Skeletal muscle cell (primary cell): ENCODE measurements at regions not wholly inside any gene's neighbourhood (a gene's known extent, or its start where the extent isn't known, plus 50 kb on each side); places are given as distances from the start of the nearest gene placed in this dataset.
"Not testable (repeated sequence)": the region's sequence is repeated elsewhere in the genome, so short reads cannot be mapped to it uniquely, and the experiment has no call there.

ENCODE experiments used
- DNase-seq: peaks from one replicate; pipeline ENCODE4 v3.0.0-alpha.2; 2010; ENCODE audit warnings: low read depth
- H3K4me3 ChIP-seq: 2 replicates; pipeline ENCODE4 v1.5.1; 2011; ENCODE audit warnings: low read depth, mild to moderate bottlenecking, control low read depth, low read length, moderate library complexity

DNA sequence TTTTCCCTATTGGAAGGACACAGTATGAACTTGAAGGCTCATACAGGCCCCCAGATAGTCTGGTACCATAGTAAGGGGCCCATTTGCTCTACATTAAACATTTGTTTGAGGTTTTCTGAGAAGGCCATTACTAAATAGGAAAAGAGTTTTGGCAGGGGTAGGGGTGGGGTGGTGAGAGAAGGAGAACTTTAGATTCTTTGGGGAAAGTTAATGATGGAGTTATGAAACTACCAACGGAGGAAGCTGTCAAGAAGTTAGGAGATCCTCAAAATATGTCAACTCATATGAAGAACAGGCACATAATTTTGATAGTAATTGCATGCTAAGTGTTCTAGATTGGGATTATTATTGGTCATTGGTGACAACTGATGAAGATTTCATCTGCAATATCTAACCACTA is 114.7 kb downstream of the TAF11L14 start:
- H3K4me3 ChIP-seq, result no peak overlapping the region
- no peak for DNase-seq

DNA sequence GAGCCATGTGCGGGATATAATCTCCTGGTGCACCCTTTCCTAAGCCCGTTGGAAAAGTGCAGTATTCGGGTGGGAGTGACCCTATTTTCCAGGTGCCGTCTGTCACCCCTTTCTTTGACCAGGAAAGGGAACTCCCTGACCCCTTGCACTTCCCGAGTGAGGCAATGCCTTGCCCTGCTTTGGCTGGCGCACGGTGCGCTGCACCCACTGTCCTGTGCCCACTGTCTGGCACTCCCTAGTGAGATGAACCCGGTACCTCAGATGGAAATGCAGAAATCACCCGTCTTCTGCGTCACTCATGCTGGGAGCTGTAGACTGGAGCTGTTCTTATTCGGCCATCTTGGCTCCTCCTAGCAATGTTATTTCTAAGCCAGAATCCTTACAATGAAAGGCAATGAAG is 121.1 kb downstream of the TAF11L14 start:
- DNase-seq, H3K4me3 ChIP-seq: not testable (repeated sequence)

DNA sequence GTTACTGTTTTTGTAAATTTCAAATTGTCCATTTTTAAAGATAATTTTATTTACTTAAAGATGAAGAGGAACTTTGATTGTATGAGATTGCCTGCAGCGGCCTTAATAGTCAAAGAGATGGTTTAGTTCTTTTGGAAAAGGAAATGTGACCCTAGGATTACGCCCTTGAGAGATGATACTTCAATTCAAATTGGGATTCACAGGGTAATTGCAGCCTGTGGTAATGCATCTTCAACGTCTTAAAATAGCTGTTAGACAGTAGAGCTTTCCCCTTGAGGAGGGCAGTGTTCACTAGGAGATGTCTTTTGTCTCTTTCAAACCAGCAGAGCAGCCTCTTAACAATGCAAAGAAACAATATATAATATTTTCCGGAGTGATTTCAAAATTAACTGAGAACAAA is 127.1 kb downstream of the TAF11L14 start:
- no peak overlapping the region for H3K4me3 ChIP-seq
- no peak for DNase-seq

DNA sequence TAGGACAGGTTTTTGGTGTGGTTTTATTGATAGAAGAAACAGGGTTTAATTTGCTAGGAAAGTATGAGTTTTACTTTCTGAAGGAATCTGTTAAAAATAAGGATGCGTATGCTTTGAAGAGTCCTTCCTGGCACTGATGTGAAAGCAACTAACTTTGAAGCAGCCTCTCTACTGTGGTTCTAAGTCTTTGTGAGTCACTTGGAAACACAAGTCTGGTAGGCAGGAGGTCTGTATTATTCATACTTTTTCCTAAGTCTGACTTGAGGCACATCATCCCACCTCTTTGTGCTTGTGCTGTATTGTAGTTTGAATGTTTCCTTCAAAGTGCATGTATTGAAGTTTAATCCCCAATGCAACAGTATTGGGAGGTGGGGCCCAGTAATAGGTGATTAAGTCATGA is 129.0 kb downstream of the TAF11L14 start:
- DNase-seq, result no peak
- H3K4me3 ChIP-seq, result no peak overlapping the region

DNA sequence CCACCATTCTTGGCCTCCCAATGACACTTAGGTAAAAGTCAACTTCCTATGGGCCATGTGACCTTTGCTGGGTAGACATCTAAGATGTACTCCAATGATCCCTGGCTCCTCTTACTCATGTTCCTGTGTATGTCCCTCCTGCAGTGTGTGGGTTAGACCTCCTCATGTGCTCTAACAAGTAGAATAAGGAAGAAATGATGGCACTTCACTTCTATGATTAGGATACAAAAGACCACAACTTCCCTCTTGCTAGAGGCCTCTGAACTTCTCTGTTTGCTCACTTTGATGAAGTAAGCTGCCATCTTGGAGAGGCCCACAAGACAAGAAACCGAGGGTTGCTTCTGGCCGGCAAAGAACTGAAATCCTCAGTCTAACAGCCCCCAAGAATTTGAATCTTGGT is 131.8 kb downstream of the TAF11L14 start:
- no peak for DNase-seq
- H3K4me3 ChIP-seq, result no peak overlapping the region

DNA sequence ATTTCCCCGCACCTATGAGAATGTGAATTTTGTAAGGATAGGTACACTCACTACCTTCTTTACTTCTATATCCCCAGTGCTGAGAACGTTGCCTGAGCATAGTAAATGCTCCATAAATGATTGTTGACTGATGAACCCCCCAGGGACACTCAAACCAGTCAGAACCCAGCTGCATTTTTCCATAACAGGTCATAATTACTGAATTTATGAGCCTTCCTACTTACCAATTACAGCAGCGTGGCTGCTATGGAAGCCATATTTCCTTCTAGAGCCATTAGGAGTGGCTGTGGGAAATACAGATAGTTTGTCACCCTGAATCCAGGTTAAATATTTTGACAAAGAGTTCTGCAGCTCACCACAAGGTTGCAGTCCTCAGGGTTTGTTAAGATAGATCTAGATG is 135.0 kb downstream of the TAF11L14 start:
- DNase-seq, result no peak
- H3K4me3 ChIP-seq, result no peak overlapping the region

DNA sequence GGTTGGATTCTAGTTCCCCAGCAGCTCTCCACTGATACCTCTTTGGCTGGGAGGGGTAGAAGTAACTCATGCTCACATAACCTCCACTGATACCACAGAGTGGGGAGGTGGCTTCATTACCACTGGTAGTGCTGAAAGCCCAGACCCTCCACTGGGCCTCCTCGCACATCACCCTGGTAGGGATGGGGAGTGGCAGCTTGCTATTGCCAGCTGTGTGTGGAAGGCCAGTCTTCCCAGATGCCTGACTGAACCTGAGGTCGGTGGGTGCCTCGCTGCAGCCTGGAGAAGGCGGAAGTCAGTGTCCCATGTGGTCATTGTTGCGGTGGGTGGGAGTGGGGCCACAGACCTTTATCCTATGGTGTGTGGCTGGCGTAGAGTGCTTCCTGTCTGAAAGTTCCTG is 138.0 kb downstream of the TAF11L14 start:
- no peak overlapping the region for H3K4me3 ChIP-seq
- no peak for DNase-seq

DNA sequence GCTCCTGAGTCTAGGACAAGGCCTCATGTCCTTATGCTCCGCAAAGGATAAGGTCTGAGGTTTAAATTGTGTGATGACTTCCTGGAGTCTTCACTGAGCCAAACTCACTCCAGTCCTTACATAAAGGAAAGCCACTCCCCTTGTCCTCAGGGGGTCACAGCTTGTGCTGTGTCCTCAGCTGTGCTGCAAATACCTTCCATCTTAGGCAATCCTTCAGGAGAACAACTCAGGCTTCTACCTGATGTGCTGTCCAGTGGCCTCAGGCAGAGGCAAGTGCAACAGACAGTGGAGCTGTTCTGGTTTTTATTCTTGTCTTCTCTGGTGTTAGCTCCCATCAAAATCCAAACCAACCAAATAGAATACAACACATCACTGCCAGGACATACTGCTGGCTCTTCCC is 151.5 kb downstream of the TAF11L14 start:
- no peak for DNase-seq
- H3K4me3 ChIP-seq, result no peak overlapping the region

DNA sequence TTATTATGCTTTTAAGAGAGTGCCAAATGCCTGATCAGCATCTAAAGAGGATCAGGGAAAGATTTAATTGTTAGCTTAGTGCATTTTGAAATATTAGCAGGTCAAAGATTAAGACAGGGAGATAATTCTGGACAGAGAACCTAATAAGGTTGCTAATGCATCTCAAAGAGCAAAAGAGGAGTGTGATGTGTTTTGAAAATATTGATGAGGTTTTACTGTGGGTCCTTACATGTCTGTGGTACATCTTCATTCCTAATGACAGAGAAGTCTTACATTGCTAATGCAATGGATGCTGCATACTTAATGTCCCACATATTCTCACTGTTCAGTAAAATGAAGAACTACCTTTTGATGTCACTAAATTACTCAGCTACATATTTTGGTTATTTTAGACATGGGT is 154.1 kb downstream of the TAF11L14 start:
- no peak overlapping the region for H3K4me3 ChIP-seq
- DNase-seq, result no peak

DNA sequence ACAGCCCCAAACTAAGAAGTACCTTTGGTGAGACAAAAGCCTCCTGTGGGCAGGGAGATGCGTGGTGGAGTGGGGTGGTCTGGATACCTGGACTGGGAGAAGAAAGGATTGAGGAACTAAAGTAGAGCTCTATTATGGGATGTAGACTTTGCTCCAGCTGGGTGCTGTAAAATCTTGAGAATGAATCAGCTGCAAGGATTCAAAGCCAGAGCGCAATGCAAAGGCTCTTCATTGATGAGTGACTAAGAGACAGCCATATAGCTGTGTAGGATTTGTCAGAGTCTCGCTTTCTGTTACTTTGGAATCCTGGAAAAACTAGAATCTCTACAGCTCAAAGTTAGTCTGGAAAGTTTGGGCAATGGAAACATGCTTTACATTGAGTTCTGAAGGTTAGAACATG is 159.9 kb downstream of the TAF11L14 start:
- H3K4me3 ChIP-seq, result no peak overlapping the region
- no peak for DNase-seq

DNA sequence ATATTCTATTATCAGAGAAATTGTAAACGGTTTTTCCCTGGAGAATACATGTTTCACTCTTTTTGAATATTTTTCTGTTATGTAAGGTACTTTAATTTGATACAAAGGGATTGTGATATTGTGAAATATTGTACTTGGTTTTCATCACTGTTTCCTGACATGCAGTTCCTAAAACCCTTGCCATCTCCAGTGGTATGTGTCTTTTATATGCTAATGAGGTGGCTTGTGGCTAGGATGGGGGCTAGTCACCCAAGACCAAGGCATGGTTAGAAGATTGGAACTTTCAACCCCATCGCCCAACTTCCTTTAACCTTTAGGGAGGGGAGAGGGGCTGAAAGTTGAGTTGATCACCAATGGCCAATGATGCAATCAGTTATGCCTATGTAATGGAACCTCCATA is 160.6 kb downstream of the TAF11L14 start:
- DNase-seq, result no peak
- H3K4me3 ChIP-seq, result no peak overlapping the region

DNA sequence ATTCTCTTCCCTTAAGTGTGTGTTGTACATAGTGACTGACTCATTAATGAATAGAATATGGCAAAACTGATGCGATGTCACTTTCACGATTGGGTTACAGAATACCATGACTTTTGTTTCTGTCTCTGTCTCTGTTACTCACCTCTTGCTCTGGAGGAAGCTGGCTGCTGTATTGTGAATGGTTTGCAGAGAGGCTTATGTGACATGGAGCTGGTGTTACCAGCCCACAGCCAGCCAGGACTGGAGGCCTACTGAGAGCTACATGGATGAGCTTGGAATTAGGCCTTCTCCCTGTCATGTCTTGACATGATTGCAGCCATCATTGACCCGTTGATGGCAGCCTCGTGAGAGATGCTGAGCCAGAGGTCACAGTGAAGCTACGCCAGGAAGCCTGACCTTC is 161.9 kb downstream of the TAF11L14 start:
- H3K4me3 ChIP-seq, result no peak overlapping the region
- DNase-seq, result no peak

DNA sequence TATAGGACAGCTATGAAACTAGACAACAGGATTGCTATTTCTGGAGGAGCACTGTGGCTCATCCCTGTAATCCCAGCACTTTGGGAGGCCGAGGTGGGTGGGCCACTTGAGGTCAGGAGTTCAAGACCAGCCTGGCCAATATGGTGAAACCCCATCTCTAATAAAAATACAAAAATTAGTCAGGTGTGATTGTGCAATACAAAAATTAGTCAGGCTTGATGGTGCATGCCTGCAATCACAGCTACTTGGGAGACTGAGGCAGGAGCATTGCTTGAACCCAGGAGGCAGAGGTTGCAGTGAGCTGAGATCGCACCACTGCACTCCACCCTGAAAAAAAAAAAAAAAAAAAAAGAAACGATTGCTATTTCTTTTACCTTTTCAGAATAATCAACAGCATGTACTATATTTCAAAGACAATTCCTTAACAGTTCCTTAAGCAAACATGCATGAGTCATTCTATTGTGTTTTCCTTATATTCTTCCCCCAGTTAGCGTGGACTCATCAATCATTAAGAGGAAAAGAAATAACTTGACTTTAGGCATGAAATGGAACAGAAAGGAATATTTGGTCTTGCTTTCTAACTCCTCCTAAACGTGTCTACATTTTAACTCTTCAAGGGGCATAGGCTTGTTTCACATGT is 162.6 kb downstream of the TAF11L14 start:
- no peak overlapping the region for H3K4me3 ChIP-seq
- DNase-seq, result no peak

DNA sequence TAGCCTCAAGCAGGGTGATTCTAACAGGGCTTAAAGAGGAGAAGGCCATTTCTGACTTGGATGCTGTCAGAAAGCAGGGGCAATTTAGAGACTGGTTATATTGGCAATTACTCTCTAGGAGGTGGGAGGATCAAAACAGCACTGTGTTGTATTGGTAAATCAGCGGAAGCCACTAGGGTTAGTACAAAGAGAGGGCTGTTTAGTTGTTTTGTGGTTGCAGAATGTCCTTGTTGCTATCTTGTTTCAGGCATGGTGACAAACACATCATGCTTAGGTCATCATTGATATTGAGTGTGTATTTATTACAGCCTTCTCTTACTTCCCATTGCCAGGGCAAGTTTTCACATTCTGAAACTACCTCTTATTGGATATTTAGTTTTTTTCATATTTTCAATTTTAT is 165.3 kb downstream of the TAF11L14 start:
- no peak overlapping the region for H3K4me3 ChIP-seq
- DNase-seq, result no peak

DNA sequence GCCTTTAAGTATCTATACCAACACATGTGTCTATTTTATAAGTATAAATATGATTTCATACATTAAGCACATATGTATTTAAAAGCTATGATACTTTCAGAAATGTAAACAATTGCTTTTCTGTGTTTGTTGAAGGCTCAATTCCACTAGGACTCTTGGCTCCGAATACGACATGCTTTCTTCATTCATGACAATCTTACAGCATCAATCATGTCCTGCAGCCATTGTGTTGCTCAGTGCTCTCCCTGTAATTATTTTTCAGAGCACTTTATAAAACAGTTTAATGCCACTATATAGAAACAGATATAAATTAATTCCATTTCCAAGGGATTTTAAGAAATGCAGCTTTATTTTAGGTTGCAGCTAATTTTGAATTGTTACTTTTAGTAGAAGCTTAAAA is 167.3 kb downstream of the TAF11L14 start:
- DNase-seq, result no peak
- H3K4me3 ChIP-seq, result no peak overlapping the region

DNA sequence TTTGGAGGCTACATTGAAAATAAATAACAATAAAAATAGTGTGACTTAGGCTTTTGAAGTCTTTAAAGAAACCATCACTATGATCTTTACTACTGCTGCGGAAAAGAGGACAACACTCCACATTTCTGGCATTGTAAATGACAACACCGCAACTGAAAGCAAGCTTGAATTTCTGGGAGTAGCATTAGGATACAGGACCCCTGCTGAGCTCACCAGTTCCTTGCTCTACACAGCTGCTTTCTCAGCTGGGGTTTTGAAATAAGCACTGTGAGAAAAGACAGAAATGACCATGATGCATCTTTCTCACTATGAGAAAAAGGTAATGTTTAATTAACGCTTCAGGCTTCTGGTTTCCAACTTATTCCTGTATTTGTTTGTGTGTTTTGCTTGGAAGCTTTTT is 168.0 kb downstream of the TAF11L14 start:
- no peak overlapping the region for H3K4me3 ChIP-seq
- DNase-seq, result no peak

DNA sequence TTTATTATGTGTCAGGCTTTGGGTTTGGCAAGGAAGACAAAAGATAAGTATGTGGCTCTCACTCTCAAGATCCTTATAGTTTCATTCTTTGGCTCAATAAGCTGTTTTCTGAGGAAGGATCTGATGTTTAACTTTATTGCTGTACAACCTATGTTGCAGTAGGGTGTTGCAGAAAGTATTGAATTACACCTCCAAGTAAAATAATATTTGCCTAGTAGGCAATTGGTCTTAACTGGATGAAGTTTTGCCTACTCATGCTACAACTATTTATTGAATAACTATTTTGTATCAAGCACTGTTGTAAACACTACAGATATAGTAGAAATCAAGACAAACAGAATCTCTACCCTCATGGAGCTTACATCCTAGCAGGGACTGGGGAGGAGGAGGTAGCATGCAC is 169.7 kb downstream of the TAF11L14 start:
- DNase-seq, result no peak

DNA sequence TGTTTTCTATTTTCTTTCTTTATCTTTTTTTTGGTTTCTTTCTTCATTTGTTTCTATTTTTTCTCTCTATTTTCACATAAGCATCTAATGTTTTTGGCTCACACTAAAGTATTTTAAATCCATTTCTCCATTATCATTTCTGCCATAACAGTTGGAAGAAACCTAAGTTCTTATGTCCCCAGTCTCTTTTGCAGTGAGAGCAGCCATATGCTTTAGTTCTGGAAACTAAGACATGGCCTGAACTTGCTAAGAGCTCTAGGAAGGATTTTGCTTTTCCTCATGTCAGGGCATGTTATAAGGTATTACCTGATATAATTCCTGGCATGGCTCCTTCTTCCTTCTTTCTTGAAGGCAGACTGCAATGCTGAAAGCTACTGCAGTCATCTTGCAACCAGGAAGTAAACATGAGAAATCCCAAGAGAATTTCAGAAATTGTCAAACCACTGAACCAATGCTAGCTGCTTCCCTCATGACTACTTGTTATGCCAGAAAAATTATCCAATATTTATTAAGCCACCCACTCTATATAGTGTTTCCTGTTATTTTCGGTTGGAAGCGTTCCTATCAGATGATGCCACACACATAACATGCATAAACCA is 171.1 kb downstream of the TAF11L14 start:
- no peak overlapping the region for H3K4me3 ChIP-seq
- no peak for DNase-seq

More for the DNA sequence above, 169.7 kb downstream of the TAF11L14 start:
- no peak overlapping the region for H3K4me3 ChIP-seq

DNA sequence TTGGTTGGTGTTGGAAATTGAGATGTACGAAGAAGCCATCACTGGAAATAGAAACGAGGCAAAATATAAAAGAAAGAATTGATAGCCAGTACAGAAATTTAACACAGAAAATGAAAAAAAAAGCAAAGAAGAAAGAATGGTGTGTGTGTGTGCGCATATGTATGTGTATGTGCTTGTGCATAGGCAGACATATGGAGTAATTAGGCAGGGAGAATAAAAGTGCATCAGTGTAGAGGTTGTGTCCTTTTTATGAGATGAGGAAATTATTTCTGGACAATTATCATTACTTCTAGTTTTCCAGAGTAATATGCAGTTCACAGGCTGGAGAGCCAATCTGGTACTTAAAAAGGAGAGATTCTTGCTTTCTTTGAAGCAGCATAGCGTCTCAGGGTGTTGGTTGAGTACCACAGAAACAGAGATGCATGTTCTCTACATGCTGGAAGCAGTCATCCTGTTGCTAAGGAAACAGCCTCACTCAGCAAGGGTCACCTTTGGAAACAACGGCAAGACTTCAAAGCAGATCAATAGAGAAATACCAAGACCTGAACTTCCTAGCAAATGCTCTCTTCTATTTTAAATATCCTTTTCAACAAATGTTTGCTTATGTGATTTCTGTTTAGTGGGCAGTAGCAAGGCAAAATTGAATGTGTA is 172.7 kb downstream of the TAF11L14 start:
- H3K4me3 ChIP-seq, result no peak overlapping the region
- DNase-seq, result no peak

DNA sequence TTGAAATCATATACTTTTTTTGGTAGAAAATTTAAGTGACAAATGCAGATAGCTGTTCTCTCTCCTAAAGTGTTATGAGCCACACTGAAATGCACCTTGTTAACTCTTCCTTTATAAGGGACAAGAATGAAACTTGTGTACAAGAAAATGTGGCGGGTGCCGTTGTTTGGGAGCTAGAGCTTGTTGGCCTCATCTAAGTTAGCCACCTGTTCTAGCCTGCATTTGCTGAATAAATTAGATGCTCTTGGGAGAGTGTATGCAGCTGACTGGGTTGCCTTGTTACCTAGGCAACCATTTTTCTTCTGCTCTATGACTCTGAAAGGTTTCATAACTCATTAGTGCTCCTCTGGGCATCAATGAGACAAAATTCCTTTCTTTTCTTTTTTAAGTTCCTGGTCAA is 174.3 kb downstream of the TAF11L14 start:
- no peak for DNase-seq
- no peak overlapping the region for H3K4me3 ChIP-seq

DNA sequence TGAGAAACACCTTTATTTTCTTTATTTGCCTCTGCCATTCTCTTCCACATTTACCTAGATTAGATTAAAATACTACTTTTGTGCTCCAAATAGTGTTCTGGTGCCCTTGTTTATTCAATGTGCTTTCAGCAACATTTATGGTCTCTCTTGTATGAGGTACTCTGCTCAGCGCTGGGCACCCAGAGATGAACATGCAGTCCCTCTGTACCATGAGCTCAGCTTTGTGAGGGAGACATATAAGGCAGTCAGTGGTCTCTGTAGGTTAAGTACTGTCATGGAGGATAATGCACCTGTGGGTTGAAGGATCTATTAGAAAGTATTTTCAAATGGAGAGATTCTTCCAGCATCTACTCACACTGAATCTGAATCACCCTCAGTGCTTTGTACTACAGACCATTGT is 176.5 kb downstream of the TAF11L14 start:
- DNase-seq, result no peak
- H3K4me3 ChIP-seq, result no peak overlapping the region
